ENCODE measurements at regions not wholly inside any gene's neighbourhood (a gene's known extent, or its start where the extent isn't known, plus 50 kb on each side); places are given as distances from the start of the nearest gene placed in this dataset.

DNA sequence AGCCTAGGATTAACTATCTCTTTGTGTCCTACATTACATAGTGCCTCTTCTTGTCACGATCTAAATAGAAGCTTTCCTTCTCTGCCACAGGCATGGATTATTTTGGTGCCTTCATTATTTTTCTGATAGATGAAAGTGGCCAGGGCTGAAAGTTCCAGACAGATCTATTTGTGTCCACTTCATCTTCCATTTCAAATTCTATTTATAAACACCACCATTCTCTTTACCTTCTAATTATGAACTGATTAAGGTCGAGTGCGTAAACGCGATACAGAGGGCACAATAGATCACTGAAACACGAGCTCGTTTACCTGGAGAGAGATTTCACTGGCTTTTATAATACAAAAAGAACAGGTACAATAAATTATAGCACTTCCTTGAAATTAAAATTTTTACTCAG, 105.0 kb downstream of the EDEM1 start:
- Histone ChIP-seq H3K4me1 (no peaks in the 10 kb centered on the region), H3K9me3 (no peaks in the 10 kb centered on the region), H3K27ac (no peak overlapping the region), H3K27me3 (no peaks in the 10 kb centered on the region), H3K4me3 (no peak overlapping the region), H3K36me3 (no peaks in the 10 kb centered on the region)
- DNase-seq (ENCODE audit: low spot score in 2 of 2), result no peak
- no peak for TF ChIP-seq POLR2A (IDR thresholded peaks at IDR 0.05)
- no peak for TF ChIP-seq CTCF (IDR thresholded peaks at IDR 0.05)
- TF ChIP-seq POLR2AphosphoS5 (IDR thresholded peaks at IDR 0.05), result no peak
- TF ChIP-seq EP300 (IDR thresholded peaks at IDR 0.05), result no peak
- 48% methylated on average over 7 of the region's 7 CpGs for WGBS

- Histone ChIP-seq H3K27me3 (no peaks in the 10 kb centered on the region), H3K9me3 (no peaks in the 10 kb centered on the region), H3K36me3 (no peaks in the 10 kb centered on the region), H3K27ac (no peak overlapping the region), H3K4me3 (no peak overlapping the region), H3K4me1 (no peaks in the 10 kb centered on the region)
- whole genome bisulfite sequencing, result 44% methylated on average over 2 of the region's 2 CpGs
- TF ChIP-seq POLR2A (IDR thresholded peaks at IDR 0.05) (no peak), POLR2AphosphoS5 (IDR thresholded peaks at IDR 0.05) (no peak), EP300 (IDR thresholded peaks at IDR 0.05) (no peak), CTCF (IDR thresholded peaks at IDR 0.05) (no peak)
- no peak for DNase-seq (ENCODE audit: low spot score in 2 of 2)
Observed at GRCh38 chr3:5293207-5293606, 105.7 kb downstream of the EDEM1 start.

DNA sequence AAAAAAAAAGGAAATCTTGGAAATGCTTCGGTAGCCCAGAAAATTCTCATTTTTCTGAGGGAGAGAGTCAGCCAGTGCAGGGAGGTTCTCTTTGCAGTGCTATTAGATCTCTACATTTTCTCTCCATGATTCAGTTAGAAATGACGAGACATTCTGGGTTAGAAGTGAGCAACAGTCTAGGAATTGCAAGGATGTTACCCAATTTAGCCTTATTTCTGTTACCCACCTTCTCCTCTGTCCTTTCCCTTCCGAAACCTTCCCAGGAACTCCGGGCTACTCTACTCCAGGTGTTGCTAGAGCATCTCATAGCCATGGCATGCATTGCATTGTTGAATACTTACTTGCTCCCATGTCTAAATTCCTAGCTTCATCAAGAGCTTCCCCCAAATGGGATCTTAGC, 106.8 kb downstream of the EDEM1 start:
- no peaks in the 10 kb centered on the region for H3K9me3 ChIP-seq
- no peaks in the 10 kb centered on the region for H3K4me1 ChIP-seq
- H3K27ac ChIP-seq, result no peak overlapping the region
- H3K4me3 ChIP-seq, result no peak overlapping the region
- H3K27me3 ChIP-seq, result no peaks in the 10 kb centered on the region
- no peaks in the 10 kb centered on the region for H3K36me3 ChIP-seq
- WGBS, result 90% methylated on average over 4 of the region's 4 CpGs
- DNase-seq (ENCODE audit: low spot score in 2 of 2), result no peak
- TF ChIP-seq POLR2AphosphoS5 (IDR thresholded peaks at IDR 0.05), result no peak
- no peak for TF ChIP-seq CTCF (IDR thresholded peaks at IDR 0.05)
- no peak for TF ChIP-seq POLR2A (IDR thresholded peaks at IDR 0.05)
- no peak for TF ChIP-seq EP300 (IDR thresholded peaks at IDR 0.05)

- no peaks in the 10 kb centered on the region for H3K36me3 ChIP-seq
- H3K4me1 ChIP-seq, result no peaks in the 10 kb centered on the region
- 87% methylated on average over 1 of the region's 1 CpG for WGBS
- H3K27me3 ChIP-seq, result no peaks in the 10 kb centered on the region
- H3K27ac ChIP-seq, result no peak overlapping the region
- no peak overlapping the region for H3K4me3 ChIP-seq
- no peak for DNase-seq (ENCODE audit: low spot score in 2 of 2)
- no peak for TF ChIP-seq POLR2AphosphoS5 (IDR thresholded peaks at IDR 0.05)
- TF ChIP-seq EP300 (IDR thresholded peaks at IDR 0.05), result no peak
- no peak for TF ChIP-seq CTCF (IDR thresholded peaks at IDR 0.05)
- no peak for TF ChIP-seq POLR2A (IDR thresholded peaks at IDR 0.05)
- no peaks in the 10 kb centered on the region for H3K9me3 ChIP-seq
Observed at GRCh38 chr3:5295191-5295690, 107.7 kb downstream of the EDEM1 start.

DNA sequence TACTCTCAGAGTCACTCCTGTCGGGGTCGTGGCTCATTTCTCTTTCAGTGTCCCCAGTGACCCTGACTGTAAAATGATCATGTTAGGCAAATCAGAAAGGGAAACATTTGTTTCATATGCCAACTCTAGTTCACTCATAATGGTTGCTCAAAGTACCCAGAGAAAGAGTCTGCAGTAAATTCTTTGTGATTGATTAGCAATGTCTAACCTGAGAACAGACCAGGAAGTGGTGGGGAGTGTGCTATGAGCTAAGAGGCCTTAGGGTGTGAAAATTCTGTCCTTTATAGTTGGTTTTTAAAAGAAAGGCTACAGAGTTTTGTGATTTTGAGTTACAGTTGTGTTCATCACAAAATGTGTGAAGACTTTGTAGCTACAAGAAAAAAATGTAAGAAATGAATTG, 108.9 kb downstream of the EDEM1 start:
- TF ChIP-seq POLR2AphosphoS5 (IDR thresholded peaks at IDR 0.05) (no peak), EP300 (IDR thresholded peaks at IDR 0.05) (no peak), CTCF (IDR thresholded peaks at IDR 0.05) (no peak), POLR2A (IDR thresholded peaks at IDR 0.05) (no peak)
- no peaks in the 10 kb centered on the region for H3K4me1 ChIP-seq

More for the DNA sequence above, 108.9 kb downstream of the EDEM1 start:
- no peak overlapping the region for H3K27ac ChIP-seq
- H3K9me3 ChIP-seq, result no peaks in the 10 kb centered on the region
- no peaks in the 10 kb centered on the region for H3K36me3 ChIP-seq
- no peak overlapping the region for H3K4me3 ChIP-seq
- H3K27me3 ChIP-seq, result no peaks in the 10 kb centered on the region
- no peak for DNase-seq (ENCODE audit: low spot score in 2 of 2)
- 93% methylated on average over 2 of the region's 2 CpGs for WGBS
